H1 (cell line): ENCODE measurements at regions not wholly inside any gene's neighbourhood (a gene's known extent, or its start where the extent isn't known, plus 50 kb on each side); places are given as distances from the start of the nearest gene placed in this dataset.

ENCODE experiments used
- CTCF ChIA-PET: fragments of 300-600 bp; sonication (Branson Sonifier 250); formaldehyde crosslinking; loops from one replicate; lab custom pipeline; 2021; ENCODE audit not compliant: partially characterized antibody; lab: Charles Lee
- POLR2A ChIA-PET: fragments of 300-600 bp; sonication (Branson Sonifier 250); formaldehyde crosslinking; loops from one replicate; lab custom pipeline; 2021; ENCODE audit warnings: inconsistent platforms; ENCODE audit not compliant: partially characterized antibody; lab: Charles Lee
- DNase-seq, 2 experiments: peaks; one replicate each; pipeline versions ENCODE4 v3.0.0 to v3.0.0-alpha.2; 2010 to 2022; ENCODE audit warnings: low spot score in 2 of 2, low read depth in 1 of 2, mixed read lengths in 1 of 2
- FAIRE-seq: peaks from 2 replicates; lab custom pipeline; 2011; peaks lifted over from hg19 to GRCh38; lab: Jason Lieb, UNC
- H2AFZ ChIP-seq: 2 replicates; pipeline ENCODE4 v1.8.1; 2012; ENCODE audit warnings: low read length, inconsistent platforms
- H2AK5ac ChIP-seq: 2 replicates; pipeline ENCODE4 v1.6.1; 2013; ENCODE audit warnings: low read depth, low read length
- H2BK120ac ChIP-seq: replicated peaks from 2 replicates; pipeline ENCODE3; 2013; ENCODE audit warnings: low read depth, low read length, inconsistent platforms
- H2BK12ac ChIP-seq: 2 replicates; pipeline ENCODE4 v1.6.1; 2013; ENCODE audit warnings: low read depth, low read length
- H2BK15ac ChIP-seq: 2 replicates; pipeline ENCODE4 v1.6.1; 2013; ENCODE audit warnings: low read length
- H2BK20ac ChIP-seq: 2 replicates; pipeline ENCODE4 v1.6.1; 2013; ENCODE audit warnings: low read length
- H2BK5ac ChIP-seq: 2 replicates; pipeline ENCODE4 v1.6.1; 2013; ENCODE audit warnings: low read depth, low read length
- H3K14ac ChIP-seq: 2 replicates; pipeline ENCODE4 v1.6.1; 2013; ENCODE audit warnings: inconsistent platforms; ENCODE audit not compliant: insufficient read length
- H3K18ac ChIP-seq: 2 replicates; pipeline ENCODE4 v1.6.1; 2013; ENCODE audit warnings: low read length; ENCODE audit errors: extremely low read depth
- H3K23ac ChIP-seq: 2 replicates; pipeline ENCODE4 v1.6.1; 2013; ENCODE audit warnings: inconsistent platforms; ENCODE audit not compliant: insufficient read length
- H3K23me2 ChIP-seq: 2 replicates; pipeline ENCODE4 v1.6.1; 2013; ENCODE audit warnings: low read depth, low read length
- H3K27ac ChIP-seq: 2 replicates; pipeline ENCODE4 v1.6.1; 2011; ENCODE audit warnings: low read depth, low read length, inconsistent platforms
- H3K27me3 ChIP-seq, 4 experiments: replicated peaks in 1 of 4; 1 replicate in 1 of 4; 2 replicates in 3 of 4; pipeline versions ENCODE4 v1.6.1 to v1.8.1; 2011 to 2013; ENCODE audit warnings: low read length in 3 of 4, mild to moderate bottlenecking in 3 of 4, inconsistent platforms in 2 of 4, mixed read lengths in 2 of 4, moderate library complexity in 1 of 4; ENCODE audit not compliant: control insufficient read depth in 3 of 4, insufficient read depth in 3 of 4; ENCODE audit errors: extremely low read depth in 1 of 4
- H3K36me3 ChIP-seq, 4 experiments: 2 replicates each; pipeline versions ENCODE4 v1.6.1 to v1.8.1; 2011 to 2013; ENCODE audit warnings: mild to moderate bottlenecking in 4 of 4, low read length in 3 of 4, moderate library complexity in 2 of 4, control low read depth in 1 of 4, inconsistent platforms in 1 of 4; ENCODE audit not compliant: insufficient read depth in 4 of 4, control insufficient read depth in 2 of 4
- H3K4ac ChIP-seq: replicated peaks from 2 replicates; pipeline ENCODE3; 2013; ENCODE audit warnings: low read length, low read depth, mixed read lengths, inconsistent platforms; ENCODE audit not compliant: insufficient read length
- H3K4me1 ChIP-seq, 4 experiments: replicated peaks in 1 of 4; 1 replicate in 1 of 4; 2 replicates in 3 of 4; pipeline versions ENCODE4 v1.6.1 to v1.8.1; 2011 to 2013; ENCODE audit warnings: low read length in 3 of 4, inconsistent platforms in 2 of 4, mixed read lengths in 1 of 4; ENCODE audit not compliant: insufficient read depth in 4 of 4, control insufficient read depth in 3 of 4
- H3K4me2 ChIP-seq, 2 experiments: 2 replicates each; pipeline versions ENCODE4 v1.6.1 to v1.8.1; 2011 to 2013; ENCODE audit warnings: low read depth in 2 of 2, low read length in 2 of 2, control low read depth in 1 of 2, inconsistent platforms in 1 of 2, mild to moderate bottlenecking in 1 of 2; ENCODE audit not compliant: insufficient read depth in 1 of 2
- H3K4me3 ChIP-seq, 4 experiments: fragments of 200-600, 300-600 bp in 1 of 4; sonication (generic), shearing (Covaris generic), sonication (Bioruptor Twin) in 1 of 4; 2 replicates each; pipeline versions ENCODE4 v1.5.1 to v1.8.1; 2011 to 2016; ENCODE audit warnings: low read length in 4 of 4, low read depth in 3 of 4, control low read depth in 2 of 4, inconsistent platforms in 2 of 4, mild to moderate bottlenecking in 2 of 4, mixed read lengths in 1 of 4, moderate library complexity in 1 of 4; ENCODE audit not compliant: insufficient read depth in 2 of 4; ENCODE audit errors: extremely low read depth in 1 of 4
- H3K56ac ChIP-seq: replicated peaks from 2 replicates; pipeline ENCODE3; 2013; ENCODE audit warnings: low read depth, mild to moderate bottlenecking, mixed read lengths, low read length, inconsistent platforms; ENCODE audit not compliant: insufficient read length
- H3K79me1 ChIP-seq: 2 replicates; pipeline ENCODE4 v1.6.1; 2013; ENCODE audit warnings: low read depth, low read length, control low read depth
- H3K79me2 ChIP-seq, 2 experiments: 2 replicates each; pipeline versions ENCODE4 v1.6.1 to v1.8.1; 2012 to 2013; ENCODE audit warnings: low read length in 2 of 2, mild to moderate bottlenecking in 2 of 2, inconsistent platforms in 1 of 2; ENCODE audit not compliant: insufficient read depth in 2 of 2, control insufficient read depth in 1 of 2
- H3K9ac ChIP-seq, 4 experiments: replicated peaks in 1 of 4; 1 replicate in 1 of 4; 2 replicates in 3 of 4; pipeline versions ENCODE4 v1.6.1 to v1.8.1; 2011 to 2013; ENCODE audit warnings: low read depth in 3 of 4, low read length in 3 of 4, control low read depth in 2 of 4, mild to moderate bottlenecking in 2 of 4, moderate library complexity in 2 of 4, inconsistent platforms in 1 of 4; ENCODE audit errors: extremely low read depth in 1 of 4
- H3K9me3 ChIP-seq, 2 experiments: 2 replicates each; pipeline versions ENCODE4 v1.6.1 to v1.8.1; 2012 to 2013; ENCODE audit warnings: mild to moderate bottlenecking in 2 of 2, moderate library complexity in 2 of 2, control low read depth in 1 of 2, inconsistent platforms in 1 of 2, low read depth in 1 of 2, low read length in 1 of 2, mixed read lengths in 1 of 2; ENCODE audit not compliant: insufficient read depth in 2 of 2
- H4K20me1 ChIP-seq, 2 experiments: replicated peaks in 1 of 2; 2 replicates each; pipeline versions ENCODE3 to v1.8.1; 2011 to 2013; ENCODE audit warnings: inconsistent platforms in 2 of 2, low read length in 2 of 2, mild to moderate bottlenecking in 1 of 2; ENCODE audit not compliant: insufficient read depth in 2 of 2, control insufficient read depth in 1 of 2
- H4K5ac ChIP-seq: 2 replicates; pipeline ENCODE4 v1.6.1; 2013; ENCODE audit warnings: low read length, low read depth, mixed read lengths, inconsistent platforms; ENCODE audit not compliant: insufficient read length
- H4K8ac ChIP-seq: 2 replicates; pipeline ENCODE4 v1.8.0; 2013; ENCODE audit warnings: mild to moderate bottlenecking, moderate library complexity, low read length, inconsistent platforms; ENCODE audit not compliant: insufficient read depth; ENCODE audit errors: extremely low read depth
- H4K91ac ChIP-seq: replicated peaks from 2 replicates; pipeline ENCODE3; 2013; ENCODE audit warnings: low read length, mixed read lengths, inconsistent platforms; ENCODE audit not compliant: insufficient read length
- MAX ChIP-seq: IDR thresholded peaks from 2 replicates; pipeline ENCODE4 v1.6.1; 2012; ENCODE audit warnings: inconsistent platforms
- RFX5 ChIP-seq: IDR thresholded peaks from 2 replicates; pipeline ENCODE4 v1.6.1; 2011; ENCODE audit warnings: low read depth, low read length, improper control_type of control experiment, borderline replicate concordance
- WGBS, 2 experiments: shearing (Covaris generic) in 1 of 2; methylation state at CpG; one replicate each; pipeline versions ENCODE4 v1.1.6 to v1.1.7; 2013 to 2015; ENCODE audit warnings: low lambda C conversion rate in 2 of 2, mixed read lengths in 2 of 2, inconsistent platforms in 1 of 2, low coverage in 1 of 2, missing lambda C conversion rate in 1 of 2; ENCODE audit not compliant: insufficient replicate concordance in 2 of 2, insufficient coverage in 1 of 2, insufficient read length in 1 of 2; ENCODE audit errors: extremely low coverage in 1 of 2, missing lambda C conversion rate in 1 of 2; 5-methylcytosine and 5-hydroxymethylcytosine counted together

- H2BK12ac ChIP-seq = no peak overlapping the region
Measured at GRCh38 chr4:133910165-133910564, 291.4 kb downstream of the PABPC4L start.

More at GRCh38 chr4:133910165-133910564, 291.4 kb downstream of the PABPC4L start:
- Histone ChIP-seq H4K91ac (no peak overlapping the region), H4K5ac (no peak overlapping the region), H3K14ac (no peak overlapping the region), H3K23me2 (no peaks in the 10 kb centered on the region), H3K56ac (no peak overlapping the region), H3K4me3 (no peak overlapping the region), H2BK5ac (no peak overlapping the region), H2BK15ac (no peak overlapping the region), H2BK120ac (no peak overlapping the region), H3K23ac (no peak overlapping the region), H3K18ac (no peak overlapping the region), H2AK5ac (no peak overlapping the region), H2BK20ac (no peak overlapping the region), H3K4me1 (no peaks in the 10 kb centered on the region), H3K4ac (no peak overlapping the region), H4K20me1 (no peaks in the 10 kb centered on the region), H3K27me3 (no peaks in the 10 kb centered on the region), H3K9me3 (no peaks in the 10 kb centered on the region), H3K79me2 (no peaks in the 10 kb centered on the region), H3K79me1 (no peaks in the 10 kb centered on the region), H3K27ac (no peak overlapping the region), H3K4me2 (no peak overlapping the region), H4K8ac (no peak overlapping the region), H2AFZ (no peak overlapping the region), H3K36me3 (no peaks in the 10 kb centered on the region; a peak in 1 of 8 replicates), H3K9ac (no peak overlapping the region)
- CTCF ChIA-PET = no interaction called here
- POLR2A ChIA-PET = interaction anchor here (0.6 kb wide), 1 partner anchor 201 kb away, joined by 3 read pairs; no protein-coding TSS in a partner anchor
- WGBS, 2 experiments = 80% methylated on average over 3 of the region's 3 CpGs; no CpG with 5 or more reads in 1 of the 2 experiments
- DNase-seq (no peak), FAIRE-seq (no peak)
- no peak for TF ChIP-seq RFX5
- no peak for TF ChIP-seq MAX
